ENCODE measurements at regions not wholly inside any gene's neighbourhood (a gene's known extent, or its start where the extent isn't known, plus 50 kb on each side); places are given as distances from the start of the nearest gene placed in this dataset.

DNA sequence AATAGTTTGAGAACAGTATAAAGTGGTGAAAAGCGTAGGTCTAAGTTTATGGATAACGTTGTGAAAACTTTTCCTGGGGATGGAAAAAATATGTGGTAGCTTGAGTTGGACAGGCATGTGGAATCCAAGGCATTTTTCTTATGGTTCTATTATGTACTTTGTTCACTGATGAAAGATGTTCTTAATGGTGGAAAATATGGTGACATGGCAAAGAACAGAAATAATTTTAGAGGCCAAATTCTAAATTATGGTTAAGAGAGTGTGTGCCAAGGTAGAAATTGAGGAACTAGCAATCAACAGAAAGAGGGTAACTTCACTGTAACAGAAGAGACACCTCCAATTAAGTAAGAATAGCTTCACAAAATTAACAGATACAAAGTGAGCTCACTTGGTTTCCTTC, 427.8 kb downstream of the SLC6A15 start:
- DNase-seq = no peak
- H3K23ac ChIP-seq (ENCODE audit: low read length) = no peak overlapping the region
- H3K18ac ChIP-seq (ENCODE audit: low read length) = no peak overlapping the region
- H2BK15ac ChIP-seq (replicated peaks; ENCODE audit: low read depth) = no peak overlapping the region
- H4K8ac ChIP-seq (ENCODE audit: low read depth, low read length) = no peak overlapping the region
- H3K4ac ChIP-seq (ENCODE audit: low read depth, low read length) = no peak overlapping the region
- H3K4me3 ChIP-seq (ENCODE audit: low read length) = no peak overlapping the region
- WGBS (ENCODE audit: extremely low coverage, insufficient coverage, low lambda C conversion rate) = no CpG with 5 or more reads among the region's 2 CpGs
- no peak overlapping the region for H3K4me2 ChIP-seq (ENCODE audit: low read length)
- no peak overlapping the region for H4K5ac ChIP-seq (ENCODE audit: low read length)
- no peaks in the 10 kb centered on the region for H3K27me3 ChIP-seq (ENCODE audit: insufficient read depth, low read length, poor library complexity)
- H3K9ac ChIP-seq (ENCODE audit: low read length) = no peak overlapping the region
- H3K79me1 ChIP-seq (ENCODE audit: low read length) = no peaks in the 10 kb centered on the region
- no peaks in the 10 kb centered on the region for H3K36me3 ChIP-seq (ENCODE audit: control insufficient read depth, insufficient read depth, low read length)
- H2BK120ac ChIP-seq (ENCODE audit: low read depth, low read length) = no peak overlapping the region
- no peak overlapping the region for H3K27ac ChIP-seq (ENCODE audit: low read depth, low read length)
- no peak overlapping the region for H2AK5ac ChIP-seq (ENCODE audit: low read length)
- no peaks in the 10 kb centered on the region for H3K79me2 ChIP-seq (ENCODE audit: control insufficient read depth, insufficient read depth, low read length)
- no peak overlapping the region for H2BK5ac ChIP-seq (ENCODE audit: low read length)
- no peak overlapping the region for H3K56ac ChIP-seq (ENCODE audit: low read length)
- no peaks in the 10 kb centered on the region for H3K4me1 ChIP-seq (ENCODE audit: control insufficient read depth, low read depth, low read length)

DNA sequence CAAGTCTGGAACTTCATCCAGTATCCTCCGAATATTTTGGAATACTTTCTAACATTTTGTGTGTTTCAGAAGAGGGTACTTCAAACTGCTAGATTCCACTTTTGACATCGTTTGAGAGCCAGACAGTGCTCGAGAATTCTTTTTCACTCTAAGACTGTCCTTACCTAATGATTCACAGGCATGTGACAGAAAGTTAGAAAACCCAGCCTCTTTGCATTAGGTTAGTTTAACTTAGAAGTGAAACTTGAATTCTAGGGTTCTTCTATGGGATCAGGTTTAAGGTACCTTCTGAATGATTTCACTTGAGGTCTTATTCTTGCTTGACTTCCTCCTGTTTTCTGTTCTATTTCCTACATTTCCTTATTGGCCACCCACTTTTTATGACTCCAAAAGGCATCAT, 431.8 kb downstream of the SLC6A15 start:
- H3K4ac ChIP-seq (ENCODE audit: low read depth, low read length) = no peak overlapping the region
- H3K79me2 ChIP-seq (ENCODE audit: control insufficient read depth, insufficient read depth, low read length) = no peaks in the 10 kb centered on the region
- no peaks in the 10 kb centered on the region for H3K27me3 ChIP-seq (ENCODE audit: insufficient read depth, low read length, poor library complexity)
- DNase-seq = no peak
- no peak overlapping the region for H2BK15ac ChIP-seq (replicated peaks; ENCODE audit: low read depth)
- H3K27ac ChIP-seq (ENCODE audit: low read depth, low read length) = no peak overlapping the region
- no peaks in the 10 kb centered on the region for H3K79me1 ChIP-seq (ENCODE audit: low read length)
- H3K18ac ChIP-seq (ENCODE audit: low read length) = no peak overlapping the region
- H3K4me2 ChIP-seq (ENCODE audit: low read length) = no peak overlapping the region
- H4K8ac ChIP-seq (ENCODE audit: low read depth, low read length) = no peak overlapping the region
- no peak overlapping the region for H2AK5ac ChIP-seq (ENCODE audit: low read length)
- H2BK5ac ChIP-seq (ENCODE audit: low read length) = no peak overlapping the region
- no peak overlapping the region for H3K4me3 ChIP-seq (ENCODE audit: low read length)
- no CpG with 5 or more reads among the region's 3 CpGs for WGBS (ENCODE audit: extremely low coverage, insufficient coverage, low lambda C conversion rate)
- no peak overlapping the region for H4K5ac ChIP-seq (ENCODE audit: low read length)
- no peaks in the 10 kb centered on the region for H3K36me3 ChIP-seq (ENCODE audit: control insufficient read depth, insufficient read depth, low read length)
- no peak overlapping the region for H2BK120ac ChIP-seq (ENCODE audit: low read depth, low read length)
- H3K23ac ChIP-seq (ENCODE audit: low read length) = no peak overlapping the region
- no peaks in the 10 kb centered on the region for H3K4me1 ChIP-seq (ENCODE audit: control insufficient read depth, low read depth, low read length)
- no peak overlapping the region for H3K9ac ChIP-seq (ENCODE audit: low read length)
- H3K56ac ChIP-seq (ENCODE audit: low read length) = no peak overlapping the region

DNA sequence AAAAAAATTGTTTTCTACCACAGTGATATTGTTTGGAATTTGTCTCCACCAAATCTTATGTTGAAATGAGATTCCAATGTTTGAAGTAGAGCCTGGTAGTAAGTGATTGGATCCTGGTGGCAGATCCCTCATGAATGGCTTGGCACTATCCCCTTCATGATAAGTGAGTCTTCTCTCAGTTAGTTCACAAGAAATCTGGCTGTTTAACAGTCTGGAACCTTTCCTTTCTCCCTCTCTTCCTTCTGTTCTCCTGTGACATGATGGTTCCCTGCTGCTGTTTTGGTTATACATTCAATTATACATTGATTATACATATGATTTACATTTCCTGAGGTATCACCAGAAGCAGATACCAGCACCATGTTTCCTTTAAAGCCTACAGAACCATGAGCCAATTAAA, 442.2 kb downstream of the SLC6A15 start:
- Histone ChIP-seq H2AK5ac (ENCODE audit: low read length) (no peak overlapping the region), H2BK15ac (replicated peaks; ENCODE audit: low read depth) (no peak overlapping the region), H3K4ac (ENCODE audit: low read depth, low read length) (no peak overlapping the region), H3K23ac (ENCODE audit: low read length) (no peak overlapping the region), H2BK120ac (ENCODE audit: low read depth, low read length) (no peak overlapping the region), H3K4me2 (ENCODE audit: low read length) (no peak overlapping the region), H3K27ac (ENCODE audit: low read depth, low read length) (no peak overlapping the region), H3K9ac (ENCODE audit: low read length) (no peak overlapping the region), H4K8ac (ENCODE audit: low read depth, low read length) (no peak overlapping the region), H3K79me1 (ENCODE audit: low read length) (no peaks in the 10 kb centered on the region), H4K5ac (ENCODE audit: low read length) (no peak overlapping the region), H2BK5ac (ENCODE audit: low read length) (no peak overlapping the region), H3K4me3 (ENCODE audit: low read length) (no peak overlapping the region), H3K27me3 (ENCODE audit: insufficient read depth, low read length, poor library complexity) (no peaks in the 10 kb centered on the region), H3K36me3 (ENCODE audit: control insufficient read depth, insufficient read depth, low read length) (no peaks in the 10 kb centered on the region), H3K79me2 (ENCODE audit: control insufficient read depth, insufficient read depth, low read length) (no peaks in the 10 kb centered on the region), H3K56ac (ENCODE audit: low read length) (no peak overlapping the region), H3K18ac (ENCODE audit: low read length) (no peak overlapping the region), H3K4me1 (ENCODE audit: control insufficient read depth, low read depth, low read length) (no peaks in the 10 kb centered on the region)
- DNase-seq = no peak

DNA sequence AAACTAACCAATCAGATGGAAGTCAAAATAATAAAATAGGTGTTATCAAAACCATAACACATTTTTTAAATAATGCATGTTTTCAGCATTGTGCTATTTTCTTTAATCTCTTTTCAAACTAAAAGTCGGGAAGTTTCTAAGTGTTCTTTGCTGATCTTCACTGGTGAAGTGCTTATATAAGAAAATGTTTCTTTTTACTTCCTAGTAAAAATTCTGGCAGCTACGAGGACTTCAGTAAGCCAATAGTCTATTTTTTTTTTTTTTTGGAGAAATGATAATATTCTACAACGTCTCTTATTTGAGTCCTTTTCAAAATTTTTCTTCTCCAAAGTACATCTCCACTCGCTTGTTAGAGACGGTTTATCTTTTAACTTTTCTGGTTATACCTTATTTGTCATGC, 448.0 kb downstream of the SLC6A15 start:
- H3K4me2 ChIP-seq (ENCODE audit: low read length) = no peak overlapping the region
- H3K18ac ChIP-seq (ENCODE audit: low read length) = no peak overlapping the region
- no peaks in the 10 kb centered on the region for H3K4me1 ChIP-seq (ENCODE audit: control insufficient read depth, low read depth, low read length)
- no peak overlapping the region for H2BK120ac ChIP-seq (ENCODE audit: low read depth, low read length)
- H3K4ac ChIP-seq (ENCODE audit: low read depth, low read length) = no peak overlapping the region
- no peaks in the 10 kb centered on the region for H3K36me3 ChIP-seq (ENCODE audit: control insufficient read depth, insufficient read depth, low read length)
- H3K4me3 ChIP-seq (ENCODE audit: low read length) = no peak overlapping the region
- no peak overlapping the region for H2BK15ac ChIP-seq (replicated peaks; ENCODE audit: low read depth)
- H2AK5ac ChIP-seq (ENCODE audit: low read length) = no peak overlapping the region
- H3K56ac ChIP-seq (ENCODE audit: low read length) = no peak overlapping the region
- H3K79me1 ChIP-seq (ENCODE audit: low read length) = no peaks in the 10 kb centered on the region
- H3K27ac ChIP-seq (ENCODE audit: low read depth, low read length) = no peak overlapping the region
- WGBS (ENCODE audit: extremely low coverage, insufficient coverage, low lambda C conversion rate) = no CpG with 5 or more reads among the region's 5 CpGs
- no peak overlapping the region for H4K5ac ChIP-seq (ENCODE audit: low read length)
- no peak overlapping the region for H3K23ac ChIP-seq (ENCODE audit: low read length)
- H4K8ac ChIP-seq (ENCODE audit: low read depth, low read length) = no peak overlapping the region
- no peak overlapping the region for H3K9ac ChIP-seq (ENCODE audit: low read length)
- no peaks in the 10 kb centered on the region for H3K27me3 ChIP-seq (ENCODE audit: insufficient read depth, low read length, poor library complexity)
- H3K79me2 ChIP-seq (ENCODE audit: control insufficient read depth, insufficient read depth, low read length) = no peaks in the 10 kb centered on the region
- no peak for DNase-seq
- no peak overlapping the region for H2BK5ac ChIP-seq (ENCODE audit: low read length)

DNA sequence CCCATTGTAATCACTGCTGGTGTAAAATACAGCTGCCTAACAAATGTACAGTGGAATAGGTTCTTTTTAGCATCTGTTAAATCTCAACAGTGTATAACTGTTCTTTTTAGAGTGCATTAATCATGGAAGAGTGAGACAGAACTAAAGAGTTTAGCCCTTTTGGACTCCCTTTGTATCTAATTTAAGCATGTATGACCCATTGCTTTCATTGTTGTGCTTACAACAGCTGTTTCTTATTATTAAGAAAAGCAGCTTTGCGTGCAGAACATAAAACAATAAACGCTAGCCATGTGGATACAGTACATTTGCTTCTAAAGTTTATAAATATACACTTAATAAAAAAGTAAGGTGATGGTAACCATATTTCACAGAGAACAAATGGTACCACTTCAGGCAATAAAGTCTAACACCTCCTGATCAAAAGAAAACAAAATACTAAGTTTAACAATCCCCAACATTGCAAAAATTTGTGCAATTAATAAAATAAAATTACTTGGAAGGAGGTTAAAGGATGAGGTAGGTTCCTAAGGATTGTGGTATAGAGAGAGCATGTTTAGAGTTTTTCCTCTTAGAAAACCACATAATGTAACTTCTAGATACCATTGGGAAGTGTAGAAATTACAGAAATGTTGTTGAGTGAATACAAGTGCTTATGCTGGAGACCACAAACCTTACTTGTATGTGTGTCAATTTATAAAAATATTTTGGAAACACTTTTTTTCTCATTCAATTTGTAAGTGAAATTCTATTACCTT, 448.7 kb downstream of the SLC6A15 start:
- Histone ChIP-seq H3K18ac (ENCODE audit: low read length) (no peak overlapping the region), H3K56ac (ENCODE audit: low read length) (no peak overlapping the region), H3K9ac (ENCODE audit: low read length) (no peak overlapping the region), H2BK15ac (replicated peaks; ENCODE audit: low read depth) (no peak overlapping the region), H3K36me3 (ENCODE audit: control insufficient read depth, insufficient read depth, low read length) (no peaks in the 10 kb centered on the region), H3K27me3 (ENCODE audit: insufficient read depth, low read length, poor library complexity) (no peaks in the 10 kb centered on the region), H3K79me2 (ENCODE audit: control insufficient read depth, insufficient read depth, low read length) (no peaks in the 10 kb centered on the region), H3K4ac (ENCODE audit: low read depth, low read length) (no peak overlapping the region), H3K4me2 (ENCODE audit: low read length) (no peak overlapping the region), H3K4me3 (ENCODE audit: low read length) (no peak overlapping the region), H3K4me1 (ENCODE audit: control insufficient read depth, low read depth, low read length) (no peaks in the 10 kb centered on the region), H3K27ac (ENCODE audit: low read depth, low read length) (no peak overlapping the region), H4K8ac (ENCODE audit: low read depth, low read length) (no peak overlapping the region), H3K23ac (ENCODE audit: low read length) (no peak overlapping the region), H4K5ac (ENCODE audit: low read length) (no peak overlapping the region), H2BK120ac (ENCODE audit: low read depth, low read length) (no peak overlapping the region), H3K79me1 (ENCODE audit: low read length) (no peaks in the 10 kb centered on the region), H2BK5ac (ENCODE audit: low read length) (no peak overlapping the region), H2AK5ac (ENCODE audit: low read length) (no peak overlapping the region)
- no CpG with 5 or more reads among the region's 2 CpGs for WGBS (ENCODE audit: extremely low coverage, insufficient coverage, low lambda C conversion rate)
- DNase-seq = no peak

DNA sequence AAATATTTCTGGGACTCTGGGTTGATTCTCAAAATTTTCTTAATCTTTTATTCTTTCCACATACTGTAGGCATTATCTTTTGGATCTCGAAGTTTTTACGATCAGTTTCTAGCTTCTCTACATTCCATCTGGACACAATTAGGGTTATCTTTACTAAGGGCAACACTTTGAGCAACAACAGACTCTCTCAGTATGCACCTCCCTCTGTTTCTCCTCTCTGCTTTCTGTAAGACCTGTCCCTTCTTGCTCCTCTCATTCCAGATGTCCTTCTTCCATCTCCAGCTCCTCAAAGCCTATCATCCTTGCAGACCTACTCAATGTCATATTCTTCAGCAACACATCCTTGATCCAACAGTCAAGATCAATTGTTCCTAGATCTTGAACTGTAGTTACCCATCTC, 457.0 kb downstream of the SLC6A15 start:
- H2BK15ac ChIP-seq (replicated peaks; ENCODE audit: low read depth) = no peak overlapping the region
- H3K27me3 ChIP-seq (ENCODE audit: insufficient read depth, low read length, poor library complexity) = no peaks in the 10 kb centered on the region
- H3K56ac ChIP-seq (ENCODE audit: low read length) = no peak overlapping the region
- H3K23ac ChIP-seq (ENCODE audit: low read length) = no peak overlapping the region
- no peak overlapping the region for H4K8ac ChIP-seq (ENCODE audit: low read depth, low read length)
- H2BK120ac ChIP-seq (ENCODE audit: low read depth, low read length) = no peak overlapping the region
- no CpG with 5 or more reads among the region's 2 CpGs for WGBS (ENCODE audit: extremely low coverage, insufficient coverage, low lambda C conversion rate)
- H3K79me2 ChIP-seq (ENCODE audit: control insufficient read depth, insufficient read depth, low read length) = no peaks in the 10 kb centered on the region
- no peak overlapping the region for H3K4me3 ChIP-seq (ENCODE audit: low read length)
- H3K4me1 ChIP-seq (ENCODE audit: control insufficient read depth, low read depth, low read length) = no peaks in the 10 kb centered on the region
- H3K36me3 ChIP-seq (ENCODE audit: control insufficient read depth, insufficient read depth, low read length) = no peaks in the 10 kb centered on the region
- H3K18ac ChIP-seq (ENCODE audit: low read length) = no peak overlapping the region
- H2BK5ac ChIP-seq (ENCODE audit: low read length) = no peak overlapping the region
- no peak overlapping the region for H3K9ac ChIP-seq (ENCODE audit: low read length)
- no peak overlapping the region for H3K27ac ChIP-seq (ENCODE audit: low read depth, low read length)
- H2AK5ac ChIP-seq (ENCODE audit: low read length) = no peak overlapping the region
- H3K4me2 ChIP-seq (ENCODE audit: low read length) = no peak overlapping the region
- H3K79me1 ChIP-seq (ENCODE audit: low read length) = no peaks in the 10 kb centered on the region
- H4K5ac ChIP-seq (ENCODE audit: low read length) = no peak overlapping the region
- no peak for DNase-seq
- H3K4ac ChIP-seq (ENCODE audit: low read depth, low read length) = no peak overlapping the region
